ENCODE measurements at regions not wholly inside any gene's neighbourhood (a gene's known extent, or its start where the extent isn't known, plus 50 kb on each side); places are given as distances from the start of the nearest gene placed in this dataset.
"Not testable (repeated sequence)": the region's sequence is repeated elsewhere in the genome, so short reads cannot be mapped to it uniquely, and the experiment has no call there.

DNA sequence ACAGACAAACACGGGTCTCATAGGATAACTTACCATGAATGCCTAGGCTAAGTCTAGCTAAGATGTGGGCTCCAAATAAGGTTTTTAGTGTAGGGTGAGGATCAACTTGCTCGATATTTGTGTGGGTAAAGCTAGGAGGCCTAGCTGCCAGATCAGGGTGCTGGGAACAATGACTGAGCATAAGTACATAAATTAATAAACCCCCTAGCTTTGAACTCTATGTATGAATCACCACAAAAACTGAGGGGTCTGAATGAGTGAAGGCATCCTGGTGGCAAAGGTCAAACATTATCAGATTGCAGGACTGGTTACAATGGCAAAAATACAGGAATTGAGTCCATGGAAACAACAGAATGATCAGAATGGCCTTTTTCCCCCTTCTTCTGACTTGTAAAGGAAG is 241.8 kb downstream of the LIPI start:
- H3K79me2 ChIP-seq (ENCODE audit: control insufficient read depth, insufficient read depth, low read length); H3K27ac ChIP-seq (ENCODE audit: control insufficient read depth, insufficient read depth, low read length); H3K36me3 ChIP-seq (ENCODE audit: control insufficient read depth in 2 of 2, extremely low read depth in 1 of 2, insufficient read depth in 2 of 2, low read length in 2 of 2); H3K9me1 ChIP-seq (ENCODE audit: control insufficient read depth, extremely low read depth, insufficient read depth, low read length); DNase-seq (ENCODE audit: low read depth, low spot score); H3K27me3 ChIP-seq (ENCODE audit: control insufficient read depth, extremely low read depth, insufficient read depth, low read length); H3K4me2 ChIP-seq (ENCODE audit: control insufficient read depth, extremely low read depth, insufficient read depth, low read depth, low read length); H3K9ac ChIP-seq (ENCODE audit: control insufficient read depth, extremely low read depth, insufficient read depth, low read length); FAIRE-seq; H3K4me1 ChIP-seq (ENCODE audit: control insufficient read depth, extremely low read depth, insufficient read depth, low read length); H2AFZ ChIP-seq (ENCODE audit: control insufficient read depth, low read length); dilution Hi-C loops (cut with MboI; ENCODE audit: extremely low pct_ligation_motif_present, low sequenced_read_pairs); H3K4me3 ChIP-seq (ENCODE audit: control insufficient read depth in 2 of 3, extremely low read depth in 1 of 3, insufficient read depth in 2 of 3, low read depth in 1 of 3, low read length in 3 of 3); H4K20me1 ChIP-seq (ENCODE audit: control insufficient read depth, extremely low read depth, insufficient read depth, low read length); H3K9me3 ChIP-seq (ENCODE audit: control insufficient read depth, low read depth, low read length): not testable (repeated sequence)

DNA sequence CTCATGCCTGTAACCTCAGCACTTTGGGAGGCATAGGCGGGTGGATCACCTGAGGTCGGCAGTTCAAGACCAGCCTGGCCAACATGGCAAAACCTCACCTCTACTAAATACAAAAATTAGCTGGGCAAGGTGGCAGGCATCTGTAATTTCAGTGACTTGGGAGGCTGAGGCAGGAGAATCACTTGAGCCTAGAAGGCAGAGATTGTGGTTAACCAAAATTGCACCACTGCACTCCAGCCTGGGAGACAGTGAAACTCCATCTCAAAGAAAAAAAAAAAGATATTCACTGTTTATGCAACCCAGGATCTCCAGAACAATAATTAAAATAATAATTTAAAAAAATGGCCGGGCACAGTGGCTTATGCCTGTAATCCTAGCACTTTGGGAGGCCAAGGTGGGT is 247.5 kb downstream of the LIPI start:
- H4K20me1 ChIP-seq (ENCODE audit: control insufficient read depth, extremely low read depth, insufficient read depth, low read length); H3K4me2 ChIP-seq (ENCODE audit: control insufficient read depth, extremely low read depth, insufficient read depth, low read depth, low read length); H3K9me3 ChIP-seq (ENCODE audit: control insufficient read depth, low read depth, low read length); H3K27ac ChIP-seq (ENCODE audit: control insufficient read depth, insufficient read depth, low read length); H2AFZ ChIP-seq (ENCODE audit: control insufficient read depth, low read length); H3K36me3 ChIP-seq (ENCODE audit: control insufficient read depth in 2 of 2, extremely low read depth in 1 of 2, insufficient read depth in 2 of 2, low read length in 2 of 2); FAIRE-seq; H3K4me3 ChIP-seq (ENCODE audit: control insufficient read depth in 2 of 3, extremely low read depth in 1 of 3, insufficient read depth in 2 of 3, low read depth in 1 of 3, low read length in 3 of 3); H3K9me1 ChIP-seq (ENCODE audit: control insufficient read depth, extremely low read depth, insufficient read depth, low read length); H3K4me1 ChIP-seq (ENCODE audit: control insufficient read depth, extremely low read depth, insufficient read depth, low read length); DNase-seq (ENCODE audit: low read depth, low spot score); H3K27me3 ChIP-seq (ENCODE audit: control insufficient read depth, extremely low read depth, insufficient read depth, low read length); H3K79me2 ChIP-seq (ENCODE audit: control insufficient read depth, insufficient read depth, low read length); H3K9ac ChIP-seq (ENCODE audit: control insufficient read depth, extremely low read depth, insufficient read depth, low read length); dilution Hi-C loops (cut with MboI; ENCODE audit: extremely low pct_ligation_motif_present, low sequenced_read_pairs): not testable (repeated sequence)

DNA sequence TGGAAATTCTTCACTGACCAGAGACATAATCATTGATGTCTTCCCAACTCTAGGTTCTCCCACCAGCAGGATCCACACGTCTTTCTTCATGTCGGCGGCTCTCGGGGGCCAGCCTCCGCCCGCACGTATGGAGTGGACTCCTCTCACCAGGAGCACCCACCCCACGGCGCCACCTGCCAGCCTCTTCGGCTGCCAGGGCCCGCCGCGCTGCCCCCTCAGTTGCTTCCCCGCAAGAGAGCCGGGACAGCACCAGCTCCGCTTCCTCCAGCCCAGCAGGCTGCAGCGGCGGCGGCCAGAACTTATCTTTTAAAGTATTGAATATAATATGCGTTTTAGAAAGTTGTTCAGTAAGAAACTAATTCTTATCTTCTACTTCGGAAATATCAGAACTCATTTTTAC is 273.5 kb downstream of the LIPI start:
- H3K27ac ChIP-seq (ENCODE audit: control insufficient read depth, insufficient read depth, low read length): no peak overlapping the region
- TF ChIP-seq, protein P1, sequence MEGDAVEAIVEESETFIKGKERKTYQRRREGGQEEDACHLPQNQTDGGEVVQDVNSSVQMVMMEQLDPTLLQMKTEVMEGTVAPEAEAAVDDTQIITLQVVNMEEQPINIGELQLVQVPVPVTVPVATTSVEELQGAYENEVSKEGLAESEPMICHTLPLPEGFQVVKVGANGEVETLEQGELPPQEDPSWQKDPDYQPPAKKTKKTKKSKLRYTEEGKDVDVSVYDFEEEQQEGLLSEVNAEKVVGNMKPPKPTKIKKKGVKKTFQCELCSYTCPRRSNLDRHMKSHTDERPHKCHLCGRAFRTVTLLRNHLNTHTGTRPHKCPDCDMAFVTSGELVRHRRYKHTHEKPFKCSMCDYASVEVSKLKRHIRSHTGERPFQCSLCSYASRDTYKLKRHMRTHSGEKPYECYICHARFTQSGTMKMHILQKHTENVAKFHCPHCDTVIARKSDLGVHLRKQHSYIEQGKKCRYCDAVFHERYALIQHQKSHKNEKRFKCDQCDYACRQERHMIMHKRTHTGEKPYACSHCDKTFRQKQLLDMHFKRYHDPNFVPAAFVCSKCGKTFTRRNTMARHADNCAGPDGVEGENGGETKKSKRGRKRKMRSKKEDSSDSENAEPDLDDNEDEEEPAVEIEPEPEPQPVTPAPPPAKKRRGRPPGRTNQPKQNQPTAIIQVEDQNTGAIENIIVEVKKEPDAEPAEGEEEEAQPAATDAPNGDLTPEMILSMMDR (optimal IDR thresholded peaks at IDR 0.05 in 1 of 3, IDR thresholded peaks at IDR 0.05 in 1 of 3, conservative IDR thresholded peaks at IDR 0.05 in 1 of 3; ENCODE audit: extremely low read depth in 1 of 3, insufficient read depth in 2 of 3, low read length in 3 of 3): no peak
- no peak for TF ChIP-seq EZH2 (IDR thresholded peaks at IDR 0.05; ENCODE audit: low read length)
- H3K27me3 ChIP-seq (ENCODE audit: control insufficient read depth, extremely low read depth, insufficient read depth, low read length): no peaks in the 10 kb centered on the region
- no peak for DNase-seq (ENCODE audit: low read depth, low spot score)
- FAIRE-seq: no peak
- H3K9me3 ChIP-seq (ENCODE audit: control insufficient read depth, low read depth, low read length): peaks cover 1% of the 10 kb centered on the region
- H3K36me3 ChIP-seq (ENCODE audit: control insufficient read depth in 2 of 2, extremely low read depth in 1 of 2, insufficient read depth in 2 of 2, low read length in 2 of 2): no peaks in the 10 kb centered on the region
- H3K4me3 ChIP-seq (ENCODE audit: control insufficient read depth in 2 of 3, extremely low read depth in 1 of 3, insufficient read depth in 2 of 3, low read depth in 1 of 3, low read length in 3 of 3): no peak overlapping the region
- H4K20me1 ChIP-seq (ENCODE audit: control insufficient read depth, extremely low read depth, insufficient read depth, low read length): no peaks in the 10 kb centered on the region
- dilution Hi-C loops (cut with MboI; ENCODE audit: extremely low pct_ligation_motif_present, low sequenced_read_pairs): no loop called here
- H3K9me1 ChIP-seq (ENCODE audit: control insufficient read depth, extremely low read depth, insufficient read depth, low read length): no peaks in the 10 kb centered on the region
- H3K4me2 ChIP-seq (ENCODE audit: control insufficient read depth, extremely low read depth, insufficient read depth, low read depth, low read length): no peak overlapping the region
- no peak overlapping the region for H3K9ac ChIP-seq (ENCODE audit: control insufficient read depth, extremely low read depth, insufficient read depth, low read length)
- H2AFZ ChIP-seq (ENCODE audit: control insufficient read depth, low read length): no peak overlapping the region
- no peaks in the 10 kb centered on the region for H3K79me2 ChIP-seq (ENCODE audit: control insufficient read depth, insufficient read depth, low read length)
- no peaks in the 10 kb centered on the region for H3K4me1 ChIP-seq (ENCODE audit: control insufficient read depth, extremely low read depth, insufficient read depth, low read length)

DNA sequence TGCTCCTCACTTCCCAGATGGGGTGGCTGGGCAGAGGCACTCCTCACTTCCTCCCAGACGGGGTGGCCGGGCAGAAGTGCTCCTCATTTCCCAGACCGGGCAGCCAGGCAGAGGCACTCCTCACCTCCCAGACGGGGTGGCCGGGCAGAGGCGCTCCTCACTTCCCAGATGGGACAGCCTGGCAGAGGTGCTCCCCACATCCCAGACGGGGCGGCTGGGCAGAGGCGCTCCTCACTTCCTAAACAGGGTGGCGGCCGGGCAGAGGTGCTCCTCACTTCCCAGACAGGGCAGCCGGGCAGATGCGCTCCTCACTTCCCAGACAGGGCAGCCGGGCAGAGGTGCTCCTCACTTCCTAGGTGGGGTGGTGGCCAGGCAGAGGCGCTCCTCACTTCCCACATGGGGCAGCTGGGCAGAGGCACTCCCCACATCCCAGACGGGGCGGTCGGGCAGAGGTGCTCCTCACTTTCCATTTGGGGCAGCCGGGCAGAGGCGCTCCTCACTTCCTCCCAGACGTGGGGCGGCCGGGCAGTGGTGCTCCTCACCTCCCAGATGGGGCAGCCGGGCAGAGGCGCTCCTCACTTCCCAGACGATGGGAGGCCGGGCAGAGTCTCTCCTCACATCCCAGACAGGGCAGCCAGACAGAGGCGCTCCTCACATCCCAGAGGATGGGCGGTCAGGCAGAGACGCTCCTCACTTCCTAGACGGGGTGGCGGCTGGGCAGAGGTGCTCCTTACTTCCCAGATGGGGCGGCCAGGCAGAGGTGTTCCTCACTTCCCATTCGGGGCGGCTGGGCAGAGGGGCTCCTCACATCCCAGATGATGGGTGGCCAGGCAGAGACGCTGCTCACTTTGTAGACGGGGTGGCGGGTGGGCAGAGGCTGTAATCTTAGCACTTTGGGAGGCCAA is 274.5 kb downstream of the LIPI start:
- dilution Hi-C loops (cut with MboI; ENCODE audit: extremely low pct_ligation_motif_present, low sequenced_read_pairs); H3K4me2 ChIP-seq (ENCODE audit: control insufficient read depth, extremely low read depth, insufficient read depth, low read depth, low read length); H3K27ac ChIP-seq (ENCODE audit: control insufficient read depth, insufficient read depth, low read length); FAIRE-seq; H3K4me1 ChIP-seq (ENCODE audit: control insufficient read depth, extremely low read depth, insufficient read depth, low read length); H3K27me3 ChIP-seq (ENCODE audit: control insufficient read depth, extremely low read depth, insufficient read depth, low read length); H3K9me3 ChIP-seq (ENCODE audit: control insufficient read depth, low read depth, low read length); H3K9me1 ChIP-seq (ENCODE audit: control insufficient read depth, extremely low read depth, insufficient read depth, low read length); H3K4me3 ChIP-seq (ENCODE audit: control insufficient read depth in 2 of 3, extremely low read depth in 1 of 3, insufficient read depth in 2 of 3, low read depth in 1 of 3, low read length in 3 of 3); H2AFZ ChIP-seq (ENCODE audit: control insufficient read depth, low read length); H3K36me3 ChIP-seq (ENCODE audit: control insufficient read depth in 2 of 2, extremely low read depth in 1 of 2, insufficient read depth in 2 of 2, low read length in 2 of 2); H3K9ac ChIP-seq (ENCODE audit: control insufficient read depth, extremely low read depth, insufficient read depth, low read length); H3K79me2 ChIP-seq (ENCODE audit: control insufficient read depth, insufficient read depth, low read length); DNase-seq (ENCODE audit: low read depth, low spot score); H4K20me1 ChIP-seq (ENCODE audit: control insufficient read depth, extremely low read depth, insufficient read depth, low read length): not testable (repeated sequence)

Data from keratinocyte (primary cell).